ENCODE measurements at regions not wholly inside any gene's neighbourhood (a gene's known extent, or its start where the extent isn't known, plus 50 kb on each side); places are given as distances from the start of the nearest gene placed in this dataset.

- TF ChIP-seq POLR2A (IDR thresholded peaks at IDR 0.05) (no peak), CTCF (IDR thresholded peaks at IDR 0.05 in 4 of 5, conservative IDR thresholded peaks at IDR 0.05 in 1 of 5) (no peak)
These were observed 699.8 kb downstream of the NR2F2 start for GRCh38 chr15:97030251-97030650.

Measured in gastrocnemius medialis (tissue), 4 donors.